Adrenal gland (tissue), 5 donors: ENCODE measurements at regions not wholly inside any gene's neighbourhood (a gene's known extent, or its start where the extent isn't known, plus 50 kb on each side); places are given as distances from the start of the nearest gene placed in this dataset.

Source experiments
- POLR2A ChIP-seq, 2 donors: fragments of 450-650 bp; IDR thresholded peaks; one replicate each; pipeline ENCODE4 v1.6.1; 2017; ENCODE audit warnings: antibody characterized with exemption in 2 of 2, mild to moderate bottlenecking in 2 of 2, moderate library complexity in 1 of 2
- TF ChIP-seq, protein P1 (sequence below), 6 experiments: fragments of 450-650 bp in 4 of 6; fragments of 200-600 bp in 2 of 6; sonication (generic) in 1 of 6; IDR thresholded peaks; 1 replicate in 5 of 6; 2 replicates in 1 of 6; pipeline versions ENCODE4 v1.5.1 to v1.8.0; 2016 to 2021; ENCODE audit warnings: antibody characterized with exemption in 6 of 6, mild to moderate bottlenecking in 2 of 6, moderate library complexity in 1 of 6
- donor health status: DM: no; HTN: no; CAD: no.

- TF ChIP-seq, protein P1, sequence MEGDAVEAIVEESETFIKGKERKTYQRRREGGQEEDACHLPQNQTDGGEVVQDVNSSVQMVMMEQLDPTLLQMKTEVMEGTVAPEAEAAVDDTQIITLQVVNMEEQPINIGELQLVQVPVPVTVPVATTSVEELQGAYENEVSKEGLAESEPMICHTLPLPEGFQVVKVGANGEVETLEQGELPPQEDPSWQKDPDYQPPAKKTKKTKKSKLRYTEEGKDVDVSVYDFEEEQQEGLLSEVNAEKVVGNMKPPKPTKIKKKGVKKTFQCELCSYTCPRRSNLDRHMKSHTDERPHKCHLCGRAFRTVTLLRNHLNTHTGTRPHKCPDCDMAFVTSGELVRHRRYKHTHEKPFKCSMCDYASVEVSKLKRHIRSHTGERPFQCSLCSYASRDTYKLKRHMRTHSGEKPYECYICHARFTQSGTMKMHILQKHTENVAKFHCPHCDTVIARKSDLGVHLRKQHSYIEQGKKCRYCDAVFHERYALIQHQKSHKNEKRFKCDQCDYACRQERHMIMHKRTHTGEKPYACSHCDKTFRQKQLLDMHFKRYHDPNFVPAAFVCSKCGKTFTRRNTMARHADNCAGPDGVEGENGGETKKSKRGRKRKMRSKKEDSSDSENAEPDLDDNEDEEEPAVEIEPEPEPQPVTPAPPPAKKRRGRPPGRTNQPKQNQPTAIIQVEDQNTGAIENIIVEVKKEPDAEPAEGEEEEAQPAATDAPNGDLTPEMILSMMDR (IDR thresholded peaks at IDR 0.05): no peak
- no peak for TF ChIP-seq POLR2A (IDR thresholded peaks at IDR 0.05)
Measured at GRCh38 chr1:219754767-219755166, 141.9 kb upstream of the ZC3H11B start.
